HL-60 (cell line): ENCODE measurements at regions not wholly inside any gene's neighbourhood (a gene's known extent, or its start where the extent isn't known, plus 50 kb on each side); places are given as distances from the start of the nearest gene placed in this dataset.

ENCODE experiments used
- GABPA ChIP-seq: IDR thresholded peaks from 2 replicates; pipeline ENCODE4 v1.6.1; 2012; ENCODE audit warnings: low read depth
- POLR2AphosphoS5 ChIP-seq: IDR thresholded peaks from 2 replicates; pipeline ENCODE4 v1.6.1; 2012; ENCODE audit warnings: low read depth
- SPI1 ChIP-seq: IDR thresholded peaks from 2 replicates; pipeline ENCODE4 v1.6.1; 2012; ENCODE audit warnings: low read depth, mild to moderate bottlenecking, borderline replicate concordance
- TF ChIP-seq, protein P1 (sequence below): IDR thresholded peaks from one replicate; pipeline ENCODE4 v1.5.1; 2011; ENCODE audit warnings: low read length, control low read depth, inconsistent platforms; ENCODE audit not compliant: insufficient read depth
- TF ChIP-seq, protein P2 (sequence below): IDR thresholded peaks from 2 replicates; pipeline ENCODE4 v1.6.1; 2012; ENCODE audit warnings: low read depth; ENCODE audit not compliant: insufficient replicate concordance

DNA sequence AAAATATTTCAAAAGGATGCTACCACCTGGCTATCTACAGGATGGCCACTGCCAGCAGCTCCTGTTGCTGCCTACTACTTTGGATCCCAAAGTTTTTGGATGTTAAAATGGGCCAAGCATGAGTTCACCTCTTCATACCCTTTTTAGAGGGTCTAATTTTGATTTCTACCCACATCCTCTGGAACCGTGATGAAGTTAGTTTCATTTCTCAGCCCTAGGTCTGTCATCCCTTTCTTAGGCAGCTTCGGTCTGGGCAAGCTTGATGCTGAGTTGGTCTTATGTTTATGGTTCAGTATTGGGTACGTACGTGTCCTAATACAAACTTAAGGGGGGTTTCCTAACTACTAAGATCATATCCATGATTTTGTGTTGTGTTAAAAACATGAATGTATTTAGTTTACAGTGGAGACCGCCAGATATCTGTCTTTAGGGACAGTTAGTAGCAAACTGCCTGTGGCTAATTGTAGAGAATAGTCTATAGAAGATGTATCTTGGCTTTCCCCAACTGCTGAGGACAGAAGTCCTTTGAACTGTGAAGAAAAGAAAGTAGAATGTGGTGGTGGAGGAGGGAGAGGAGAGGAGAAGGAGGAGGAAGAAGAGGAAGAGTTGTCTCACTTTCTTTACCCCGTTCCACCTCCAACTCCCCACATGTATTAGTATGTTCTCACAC lies 184.9 kb downstream of the UBE2E3 start:
- TF ChIP-seq POLR2AphosphoS5 (no peak), SPI1 (no peak), GABPA (no peak)
- TF ChIP-seq, protein P1, sequence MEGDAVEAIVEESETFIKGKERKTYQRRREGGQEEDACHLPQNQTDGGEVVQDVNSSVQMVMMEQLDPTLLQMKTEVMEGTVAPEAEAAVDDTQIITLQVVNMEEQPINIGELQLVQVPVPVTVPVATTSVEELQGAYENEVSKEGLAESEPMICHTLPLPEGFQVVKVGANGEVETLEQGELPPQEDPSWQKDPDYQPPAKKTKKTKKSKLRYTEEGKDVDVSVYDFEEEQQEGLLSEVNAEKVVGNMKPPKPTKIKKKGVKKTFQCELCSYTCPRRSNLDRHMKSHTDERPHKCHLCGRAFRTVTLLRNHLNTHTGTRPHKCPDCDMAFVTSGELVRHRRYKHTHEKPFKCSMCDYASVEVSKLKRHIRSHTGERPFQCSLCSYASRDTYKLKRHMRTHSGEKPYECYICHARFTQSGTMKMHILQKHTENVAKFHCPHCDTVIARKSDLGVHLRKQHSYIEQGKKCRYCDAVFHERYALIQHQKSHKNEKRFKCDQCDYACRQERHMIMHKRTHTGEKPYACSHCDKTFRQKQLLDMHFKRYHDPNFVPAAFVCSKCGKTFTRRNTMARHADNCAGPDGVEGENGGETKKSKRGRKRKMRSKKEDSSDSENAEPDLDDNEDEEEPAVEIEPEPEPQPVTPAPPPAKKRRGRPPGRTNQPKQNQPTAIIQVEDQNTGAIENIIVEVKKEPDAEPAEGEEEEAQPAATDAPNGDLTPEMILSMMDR = no peak
- TF ChIP-seq, protein P2, sequence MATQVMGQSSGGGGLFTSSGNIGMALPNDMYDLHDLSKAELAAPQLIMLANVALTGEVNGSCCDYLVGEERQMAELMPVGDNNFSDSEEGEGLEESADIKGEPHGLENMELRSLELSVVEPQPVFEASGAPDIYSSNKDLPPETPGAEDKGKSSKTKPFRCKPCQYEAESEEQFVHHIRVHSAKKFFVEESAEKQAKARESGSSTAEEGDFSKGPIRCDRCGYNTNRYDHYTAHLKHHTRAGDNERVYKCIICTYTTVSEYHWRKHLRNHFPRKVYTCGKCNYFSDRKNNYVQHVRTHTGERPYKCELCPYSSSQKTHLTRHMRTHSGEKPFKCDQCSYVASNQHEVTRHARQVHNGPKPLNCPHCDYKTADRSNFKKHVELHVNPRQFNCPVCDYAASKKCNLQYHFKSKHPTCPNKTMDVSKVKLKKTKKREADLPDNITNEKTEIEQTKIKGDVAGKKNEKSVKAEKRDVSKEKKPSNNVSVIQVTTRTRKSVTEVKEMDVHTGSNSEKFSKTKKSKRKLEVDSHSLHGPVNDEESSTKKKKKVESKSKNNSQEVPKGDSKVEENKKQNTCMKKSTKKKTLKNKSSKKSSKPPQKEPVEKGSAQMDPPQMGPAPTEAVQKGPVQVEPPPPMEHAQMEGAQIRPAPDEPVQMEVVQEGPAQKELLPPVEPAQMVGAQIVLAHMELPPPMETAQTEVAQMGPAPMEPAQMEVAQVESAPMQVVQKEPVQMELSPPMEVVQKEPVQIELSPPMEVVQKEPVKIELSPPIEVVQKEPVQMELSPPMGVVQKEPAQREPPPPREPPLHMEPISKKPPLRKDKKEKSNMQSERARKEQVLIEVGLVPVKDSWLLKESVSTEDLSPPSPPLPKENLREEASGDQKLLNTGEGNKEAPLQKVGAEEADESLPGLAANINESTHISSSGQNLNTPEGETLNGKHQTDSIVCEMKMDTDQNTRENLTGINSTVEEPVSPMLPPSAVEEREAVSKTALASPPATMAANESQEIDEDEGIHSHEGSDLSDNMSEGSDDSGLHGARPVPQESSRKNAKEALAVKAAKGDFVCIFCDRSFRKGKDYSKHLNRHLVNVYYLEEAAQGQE = no peak
